K562 (cell line): ENCODE measurements at regions not wholly inside any gene's neighbourhood (a gene's known extent, or its start where the extent isn't known, plus 50 kb on each side); places are given as distances from the start of the nearest gene placed in this dataset.

Experiments used
- CHD7 ChIP-seq: fragments of 200-600 bp; sonication (generic); IDR thresholded peaks from one replicate; pipeline ENCODE4 v1.6.1; 2012; ENCODE audit warnings: mild to moderate bottlenecking, low read depth, low read length, inconsistent platforms
- ZNF133 ChIP-seq: fragments of 250-450 bp; sonication (Bioruptor Pico); IDR thresholded peaks from 2 replicates; pipeline ENCODE4 v1.4.0; 2020; ENCODE audit warnings: mild to moderate bottlenecking

- TF ChIP-seq CHD7 (no peak), ZNF133 (CRISPR knock-in tag) (no peak)
Observed at GRCh38 chr6:44522871-44523270, 135.4 kb downstream of the CDC5L start (continued).
